ENCODE measurements at regions not wholly inside any gene's neighbourhood (a gene's known extent, or its start where the extent isn't known, plus 50 kb on each side); places are given as distances from the start of the nearest gene placed in this dataset.

GRCh38 chr21:35586305-35586704 lies 474.0 kb downstream of the SETD4 start:
- 59 to 68% methylated on average over 4 of the region's 4 CpGs for WGBS, 2 donors
- Histone ChIP-seq H3K36me3 (ENCODE audit: control insufficient read depth in 4 of 4, insufficient read depth in 4 of 4, low read length in 4 of 4) (no peaks in the 10 kb centered on the region), H3K27ac (ENCODE audit: low read depth in 1 of 2, low read length in 1 of 2) (no peak overlapping the region), H3K4me3 (no peak overlapping the region), H3K9ac (ENCODE audit: insufficient read depth in 1 of 2, low read length in 2 of 2) (no peak overlapping the region), H3K9me3 (ENCODE audit: control insufficient read depth in 4 of 4, insufficient read depth in 3 of 4, low read length in 3 of 4) (peaks cover 0 to 2% (median 0%) of the 10 kb centered on the region in 4 donors), H3K4me1 (ENCODE audit: control insufficient read depth in 5 of 5, insufficient read depth in 5 of 5, low read length in 5 of 5) (peaks cover 0 to 3% (median 0%) of the 10 kb centered on the region in 5 donors), H3K27me3 (ENCODE audit: control insufficient read depth in 3 of 3, insufficient read depth in 3 of 3, low read length in 2 of 3) (peaks cover 0 to 14% (median 7%) of the 10 kb centered on the region in 3 donors)
- DNase-seq, result peak in 1 of 3 donors; percentile 16
- ATAC-seq (ENCODE audit: insufficient read depth, low FRiP score), result no peak
- TF ChIP-seq CTCF (IDR thresholded peaks at IDR 0.05; ENCODE audit: control extremely low read depth, extremely low read depth), result no peak

GRCh38 chr21:35585878-35586277 lies 474.4 kb downstream of the SETD4 start:
- Histone ChIP-seq H3K36me3 (ENCODE audit: control insufficient read depth in 4 of 4, insufficient read depth in 4 of 4, low read length in 4 of 4) (no peaks in the 10 kb centered on the region), H3K9me3 (ENCODE audit: control insufficient read depth in 4 of 4, insufficient read depth in 3 of 4, low read length in 3 of 4) (peaks cover 0 to 2% (median 0%) of the 10 kb centered on the region in 4 donors), H3K4me1 (ENCODE audit: control insufficient read depth in 5 of 5, insufficient read depth in 5 of 5, low read length in 5 of 5) (peaks cover 0 to 3% (median 0%) of the 10 kb centered on the region in 5 donors), H3K27ac (ENCODE audit: low read depth in 1 of 2, low read length in 1 of 2) (no peak overlapping the region), H3K4me3 (no peak overlapping the region), H3K9ac (ENCODE audit: insufficient read depth in 1 of 2, low read length in 2 of 2) (no peak overlapping the region), H3K27me3 (ENCODE audit: control insufficient read depth in 3 of 3, insufficient read depth in 3 of 3, low read length in 2 of 3) (peaks cover 0 to 14% (median 5%) of the 10 kb centered on the region in 3 donors)
- 60 to 68% methylated on average over 5 of the region's 5 CpGs for WGBS, 2 donors
- DNase-seq (peak in 2 of 3 donors; percentile 6), ATAC-seq (ENCODE audit: insufficient read depth, low FRiP score) (no peak)
- TF ChIP-seq CTCF (IDR thresholded peaks at IDR 0.05; ENCODE audit: control extremely low read depth, extremely low read depth), result no peak

- peaks cover 0 to 2% (median 0%) of the 10 kb centered on the region in 4 donors for H3K9me3 ChIP-seq (ENCODE audit: control insufficient read depth in 4 of 4, insufficient read depth in 3 of 4, low read length in 3 of 4)
- peaks cover 0 to 14% (median 9%) of the 10 kb centered on the region in 3 donors for H3K27me3 ChIP-seq (ENCODE audit: control insufficient read depth in 3 of 3, insufficient read depth in 3 of 3, low read length in 2 of 3)
- no peaks in the 10 kb centered on the region for H3K36me3 ChIP-seq (ENCODE audit: control insufficient read depth in 4 of 4, insufficient read depth in 4 of 4, low read length in 4 of 4)
- ATAC-seq (ENCODE audit: insufficient read depth, low FRiP score) (no peak), DNase-seq (peak in 1 of 3 donors; percentile 11)
- H3K4me1 ChIP-seq (ENCODE audit: control insufficient read depth in 5 of 5, insufficient read depth in 5 of 5, low read length in 5 of 5), result peaks cover 0 to 3% (median 0%) of the 10 kb centered on the region in 5 donors
- no peak overlapping the region for H3K4me3 ChIP-seq
- TF ChIP-seq CTCF (IDR thresholded peaks at IDR 0.05; ENCODE audit: control extremely low read depth, extremely low read depth), result no peak
- WGBS, 2 donors, result 59 to 61% methylated on average over 6 of the region's 6 CpGs
- H3K9ac ChIP-seq (ENCODE audit: insufficient read depth in 1 of 2, low read length in 2 of 2), result no peak overlapping the region
- H3K27ac ChIP-seq (ENCODE audit: low read depth in 1 of 2, low read length in 1 of 2), result no peak overlapping the region
These were observed 475.2 kb downstream of the SETD4 start for GRCh38 chr21:35585155-35585554.
